ENCODE measurements at regions not wholly inside any gene's neighbourhood (a gene's known extent, or its start where the extent isn't known, plus 50 kb on each side); places are given as distances from the start of the nearest gene placed in this dataset.

- TF ChIP-seq POLR2A (IDR thresholded peaks at IDR 0.05; ENCODE audit: extremely low read depth, insufficient read length): no peak
- no peak for TF ChIP-seq CTCF (IDR thresholded peaks at IDR 0.05; ENCODE audit: low read depth, low read length)
- TF ChIP-seq MYC (IDR thresholded peaks at IDR 0.05; ENCODE audit: low read depth, low read length): no peak
Measured at GRCh38 chr2:6067089-6067488, 374.9 kb downstream of the SOX11 start.
